ENCODE measurements at regions not wholly inside any gene's neighbourhood (a gene's known extent, or its start where the extent isn't known, plus 50 kb on each side); places are given as distances from the start of the nearest gene placed in this dataset.

GRCh38 chr21:35697321-35697808 lies 363.0 kb downstream of the SETD4 start:
- peak; percentile 62 for DNase-seq (ENCODE audit: low spot score)

GRCh38 chr21:35696644-35697043 lies 363.7 kb downstream of the SETD4 start:
- DNase-seq (ENCODE audit: low spot score) = no peak

DNA sequence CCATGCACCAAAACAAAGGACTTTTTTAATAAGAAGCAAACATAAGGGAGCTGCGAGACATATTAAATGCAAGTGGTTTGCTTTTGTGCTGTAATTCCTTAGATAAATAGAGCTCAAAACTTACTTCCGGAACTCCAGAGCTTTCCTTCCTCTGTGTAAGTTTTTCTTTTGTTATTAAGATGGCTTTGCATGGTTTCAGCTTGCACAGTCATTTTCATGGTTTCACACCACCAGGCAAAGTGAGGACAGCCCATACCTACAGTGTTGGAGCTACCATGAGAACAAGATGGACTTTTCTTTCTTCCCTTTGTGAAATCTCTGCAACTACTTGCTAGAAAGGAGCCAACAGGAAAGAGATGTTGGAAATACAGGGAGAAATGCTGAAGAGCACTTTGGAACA lies 368.0 kb downstream of the SETD4 start:
- DNase-seq (ENCODE audit: low spot score) = no peak

GRCh38 chr21:35690436-35690835 lies 369.9 kb downstream of the SETD4 start:
- no peak for DNase-seq (ENCODE audit: low spot score)

- no peak for DNase-seq (ENCODE audit: low spot score)
Measured at GRCh38 chr21:35686156-35686555, 374.2 kb downstream of the SETD4 start.

GRCh38 chr21:35683664-35684304 lies 376.5 kb downstream of the SETD4 start:
- DNase-seq (ENCODE audit: low spot score) = no peak

GRCh38 chr21:35682904-35683549 lies 377.3 kb downstream of the SETD4 start:
- DNase-seq (ENCODE audit: low spot score) = no peak

GRCh38 chr21:35681946-35682345 lies 378.4 kb downstream of the SETD4 start:
- no peak for DNase-seq (ENCODE audit: low spot score)

- DNase-seq (ENCODE audit: low spot score) = no peak
Measured at GRCh38 chr21:35679076-35679475, 381.2 kb downstream of the SETD4 start.

DNA sequence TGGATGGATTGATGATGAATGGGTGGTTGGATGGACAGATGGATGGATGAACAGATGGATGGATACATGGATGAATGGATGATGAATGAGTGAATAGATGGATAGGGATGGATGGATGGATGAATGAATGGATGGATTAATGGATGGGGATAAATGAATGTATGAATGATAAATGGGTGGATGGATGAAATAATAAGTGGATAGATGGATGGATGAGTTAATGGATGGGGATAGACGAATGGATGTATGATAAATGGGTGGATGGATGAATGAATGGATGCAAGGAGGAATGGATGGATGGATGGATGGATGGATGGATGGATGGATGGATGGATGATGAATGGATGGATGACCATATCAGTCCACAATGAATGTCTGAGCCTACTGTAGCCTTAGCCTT lies 381.9 kb downstream of the SETD4 start:
- no peak for DNase-seq (ENCODE audit: low spot score)

GRCh38 chr21:35677298-35677841 lies 383.0 kb downstream of the SETD4 start:
- DNase-seq (ENCODE audit: low spot score) = no peak

DNA sequence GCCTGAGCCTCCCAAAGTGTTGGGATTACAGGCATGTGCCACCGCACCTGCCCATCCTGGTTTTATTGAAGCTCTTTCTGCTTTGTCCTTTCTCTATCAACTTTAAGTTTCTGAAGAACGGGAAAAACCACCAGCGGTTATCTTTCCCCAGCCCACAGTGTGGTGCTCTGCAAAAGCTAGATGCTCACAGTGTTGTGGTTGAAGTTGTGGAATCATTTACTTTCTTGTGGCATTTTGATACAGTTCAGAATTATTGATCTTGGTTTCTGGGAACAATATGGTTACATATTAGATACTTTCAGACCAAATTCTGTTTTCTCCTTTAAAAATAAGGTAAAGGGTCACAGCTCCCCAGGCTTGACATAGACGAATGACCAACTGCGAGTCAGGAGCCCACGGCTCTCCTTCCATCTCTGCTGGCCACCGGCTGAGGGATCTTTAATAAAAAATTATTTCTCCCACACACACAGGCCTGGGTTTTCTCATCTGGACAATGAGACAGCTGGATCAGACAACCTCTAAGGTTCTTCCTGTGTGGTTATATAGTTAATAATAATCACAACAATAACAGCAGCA lies 385.3 kb downstream of the SETD4 start:
- DNase-seq (ENCODE audit: low spot score) = no peak

DNA sequence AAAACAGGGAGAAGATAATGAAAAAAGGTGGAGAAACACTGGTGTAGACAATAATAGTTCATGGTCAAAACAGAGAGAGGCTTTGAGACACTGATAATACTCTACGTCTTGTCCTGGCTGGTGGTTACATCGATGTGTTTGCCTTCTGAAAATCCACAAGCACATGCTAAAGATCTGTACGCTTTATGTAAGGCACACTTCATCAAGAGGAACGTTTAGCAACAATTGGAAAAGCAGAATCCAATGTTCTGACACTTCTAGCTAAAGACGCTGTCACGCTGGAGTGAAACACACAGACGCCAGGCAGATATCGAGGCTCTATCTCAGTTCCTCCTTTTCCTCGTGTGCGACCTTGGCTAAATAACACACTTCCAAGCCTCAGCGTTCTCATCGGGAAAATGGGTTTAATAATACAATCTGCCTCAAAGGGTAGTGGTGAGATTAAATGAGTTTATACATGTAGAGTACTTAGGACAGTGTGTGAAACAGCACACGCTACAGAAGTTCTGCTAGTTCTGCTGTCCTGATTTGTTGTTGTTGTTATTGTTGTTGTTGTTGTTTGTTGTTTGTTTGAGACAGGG lies 386.1 kb downstream of the SETD4 start:
- no peak for DNase-seq (ENCODE audit: low spot score)

GRCh38 chr21:35672313-35672712 lies 388.0 kb downstream of the SETD4 start:
- no peak for DNase-seq (ENCODE audit: low spot score)

DNA sequence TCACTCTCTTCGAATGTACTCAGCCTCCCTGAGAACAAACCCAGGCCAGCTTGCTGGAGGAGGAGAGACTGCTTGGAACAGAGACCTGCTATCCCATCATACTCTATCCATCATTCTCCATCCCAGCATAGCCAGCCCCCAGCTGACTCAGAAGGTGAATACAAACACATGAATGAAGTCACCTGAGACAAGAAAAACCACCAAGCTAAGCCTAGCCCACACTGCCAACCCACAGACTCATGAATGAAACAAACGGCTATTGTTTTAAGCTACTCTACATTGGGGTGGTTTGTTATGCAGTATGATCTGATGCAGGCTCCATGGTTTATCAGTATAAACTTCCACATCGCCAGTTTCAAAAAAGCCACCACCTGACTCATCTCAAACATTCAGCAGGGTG lies 395.6 kb downstream of the SETD4 start:
- DNase-seq (ENCODE audit: low spot score) = no peak

GRCh38 chr21:35663856-35664606 lies 396.3 kb downstream of the SETD4 start:
- no peak for DNase-seq (ENCODE audit: low spot score)

GRCh38 chr21:35658242-35658641 lies 402.1 kb downstream of the SETD4 start:
- DNase-seq (ENCODE audit: low spot score) = no peak

DNA sequence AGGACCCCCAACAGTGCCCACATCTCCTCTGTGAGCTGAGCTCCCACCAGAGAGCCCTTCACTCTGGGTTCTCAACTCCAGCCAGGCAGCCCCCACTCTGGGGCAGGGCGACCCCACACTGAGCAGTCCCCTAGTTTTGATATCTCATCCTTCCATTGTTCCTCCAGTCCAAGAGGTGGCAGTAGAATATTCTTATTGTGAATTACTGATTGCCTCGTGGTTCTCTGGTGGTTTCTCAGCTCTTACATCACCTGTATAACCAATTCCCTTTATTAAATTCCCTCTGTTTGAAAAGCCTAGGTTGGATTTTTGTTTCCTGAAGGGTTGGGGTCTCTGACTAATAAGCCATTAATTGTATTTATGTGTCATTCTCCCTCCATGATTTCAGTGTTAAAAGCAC lies 407.5 kb downstream of the SETD4 start:
- no peak for DNase-seq (ENCODE audit: low spot score)

- no peak for DNase-seq (ENCODE audit: low spot score)
Measured at GRCh38 chr21:35652196-35652595, 408.1 kb downstream of the SETD4 start.

GRCh38 chr21:35651196-35651595 lies 409.1 kb downstream of the SETD4 start:
- DNase-seq (ENCODE audit: low spot score) = no peak

GRCh38 chr21:35649186-35649585 lies 411.1 kb downstream of the SETD4 start:
- DNase-seq (ENCODE audit: low spot score) = no peak

- no peak for DNase-seq (ENCODE audit: low spot score)
Measured at GRCh38 chr21:35648512-35648911, 411.8 kb downstream of the SETD4 start.

Data from mucosa of gallbladder (tissue), 1 donor.